Left hindlimb (tissue), 1 donor: ENCODE measurements at regions not wholly inside any gene's neighbourhood (a gene's known extent, or its start where the extent isn't known, plus 50 kb on each side); places are given as distances from the start of the nearest gene placed in this dataset.
"Not testable (repeated sequence)": the region's sequence is repeated elsewhere in the genome, so short reads cannot be mapped to it uniquely, and the experiment has no call there.

Source experiments
- DNase-seq: peaks from one replicate; pipeline ENCODE4 v3.0.0-alpha.2; 2018

DNA sequence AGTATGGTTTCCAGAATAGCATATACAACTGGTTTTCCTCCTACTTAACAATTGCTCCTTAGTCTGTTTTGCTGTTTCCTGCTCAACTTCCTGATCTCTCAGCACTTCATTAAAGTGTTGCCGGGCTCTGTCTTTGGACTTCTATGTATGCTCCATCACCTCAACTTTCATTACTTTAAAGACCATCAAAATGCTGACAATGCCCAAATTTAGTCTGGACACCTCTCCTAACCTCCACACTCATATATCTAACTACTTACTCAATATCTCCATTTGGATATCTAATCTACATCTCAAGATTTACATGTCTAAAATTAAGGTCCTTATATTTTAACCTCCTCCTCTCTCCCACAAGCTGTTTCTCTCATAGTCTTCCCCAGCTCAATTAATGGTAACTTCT is 54.4 kb upstream of the LGR5 start:
- no peak for DNase-seq

DNA sequence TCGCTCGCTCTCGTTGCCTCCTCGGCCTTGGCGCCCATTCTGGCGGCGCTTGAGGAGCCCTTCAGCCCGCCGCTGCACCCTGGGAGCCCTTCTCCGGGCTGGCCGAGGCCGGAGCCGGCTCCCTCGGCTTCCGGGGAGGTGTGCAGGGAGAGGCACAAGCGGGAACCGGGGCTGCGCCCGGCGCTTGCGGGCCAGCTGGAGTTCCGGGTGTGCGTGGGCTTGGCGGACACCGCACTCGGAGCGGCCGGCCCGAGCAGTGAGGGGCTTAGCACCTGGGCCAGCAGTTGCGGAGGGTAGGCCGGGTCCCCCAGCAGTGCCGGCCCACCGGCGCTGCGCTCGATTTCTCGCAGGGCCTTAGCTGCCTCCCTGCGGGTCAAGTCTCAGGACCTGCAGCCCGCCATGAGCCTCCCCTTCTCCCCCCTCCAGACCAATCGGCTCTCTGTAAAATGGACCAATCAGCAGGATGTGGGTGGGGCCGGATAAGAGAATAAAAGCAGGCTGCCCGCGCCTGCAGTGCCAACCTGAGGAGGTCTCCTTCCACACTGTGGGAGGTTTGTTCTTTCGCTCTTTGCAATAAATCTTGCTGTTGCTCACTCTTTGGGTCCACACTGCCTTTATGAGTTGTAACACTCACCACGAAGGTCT is 62.8 kb upstream of the LGR5 start:
- not testable (repeated sequence) for DNase-seq

DNA sequence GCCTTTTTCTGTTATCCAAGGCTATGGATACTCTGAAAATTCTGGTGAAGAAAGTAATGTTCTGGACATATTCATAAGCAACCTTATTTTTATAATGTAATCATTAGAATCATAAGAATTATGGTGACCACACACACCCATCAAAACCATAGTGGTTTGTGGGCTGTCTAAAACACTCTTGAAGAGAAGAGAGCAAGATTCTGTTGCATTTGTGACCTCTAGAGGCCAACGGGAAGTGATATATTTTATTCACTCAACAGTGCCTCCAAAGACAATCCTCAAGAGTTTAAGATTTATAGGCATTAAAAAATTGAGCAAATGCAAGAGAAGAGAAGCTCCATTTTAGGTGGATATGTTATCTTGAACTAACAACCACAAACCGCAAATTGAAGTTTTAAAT is 68.5 kb upstream of the LGR5 start:
- DNase-seq = no peak

DNA sequence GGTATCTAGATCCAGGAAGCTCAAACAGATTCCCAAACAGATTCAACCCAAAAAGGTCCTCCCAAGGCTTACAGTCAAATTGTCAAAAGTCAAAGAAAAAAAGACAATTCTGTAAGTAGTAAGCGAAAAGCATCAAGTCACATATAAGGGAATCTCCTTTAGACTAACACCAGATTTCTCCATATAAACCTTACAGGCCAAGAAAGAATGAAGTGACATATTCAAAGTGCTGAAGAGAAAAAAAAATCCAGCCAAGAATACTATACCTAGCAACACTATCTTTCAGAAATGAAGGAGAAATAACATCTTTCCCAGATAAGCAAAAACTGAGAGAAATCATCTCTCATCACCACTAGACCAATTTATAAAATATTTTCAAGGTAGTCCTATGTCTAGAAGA is 79.6 kb upstream of the LGR5 start:
- no peak for DNase-seq

DNA sequence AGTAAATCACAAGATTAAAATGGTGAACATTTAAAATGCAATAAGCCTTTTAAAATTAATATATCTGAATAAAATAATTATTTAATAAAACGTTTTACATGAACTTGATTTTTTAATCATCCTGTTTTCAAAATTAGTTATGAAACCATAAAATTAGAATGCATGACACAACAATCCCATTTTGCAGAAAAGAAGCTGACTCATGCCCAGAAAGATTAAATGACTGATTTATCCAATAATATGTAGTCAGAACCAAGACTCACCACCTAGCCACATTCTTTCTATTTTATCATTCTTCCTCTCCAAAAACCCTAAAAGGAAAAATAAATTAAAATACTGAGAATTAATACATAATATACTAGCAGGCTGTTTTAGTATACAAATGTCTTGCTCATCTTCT is 83.0 kb upstream of the LGR5 start:
- DNase-seq = no peak

DNA sequence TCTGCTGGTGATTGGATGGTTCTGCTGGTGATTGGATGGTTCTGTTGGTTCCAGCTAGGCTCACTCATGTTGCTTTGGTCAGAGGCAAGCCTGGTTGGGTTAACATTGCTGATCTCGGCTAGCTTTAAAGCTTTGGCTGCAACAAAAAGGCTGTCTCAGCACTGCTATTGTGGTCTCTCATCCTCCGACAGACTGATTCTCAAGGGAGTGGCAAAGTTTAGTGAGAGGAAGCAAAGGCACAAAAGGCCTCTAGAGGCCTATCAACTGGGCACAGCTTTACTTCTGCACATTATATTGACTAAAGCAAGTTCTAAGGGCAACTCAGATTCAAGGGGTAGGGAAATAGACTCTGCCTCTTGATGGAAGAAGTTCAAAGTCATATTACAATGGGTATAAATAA is 84.7 kb upstream of the LGR5 start:
- DNase-seq = no peak

DNA sequence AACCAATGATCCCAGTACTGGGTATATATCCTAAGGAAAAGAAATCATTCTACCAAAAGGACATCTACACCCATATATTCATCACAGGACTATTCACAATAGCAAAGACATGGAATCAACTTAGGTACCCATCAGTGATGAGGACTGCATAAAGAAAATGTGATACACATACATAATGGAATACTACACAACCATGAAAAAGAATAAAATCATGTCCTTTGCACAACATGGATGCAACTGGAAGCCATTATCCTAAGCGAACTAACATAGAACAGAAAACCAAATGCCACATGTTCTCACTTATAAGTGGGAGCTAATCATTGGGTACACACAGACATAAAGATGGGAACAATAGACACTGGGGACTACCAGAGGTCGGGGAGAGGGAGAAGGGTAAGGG is 86.0 kb upstream of the LGR5 start:
- DNase-seq = no peak

DNA sequence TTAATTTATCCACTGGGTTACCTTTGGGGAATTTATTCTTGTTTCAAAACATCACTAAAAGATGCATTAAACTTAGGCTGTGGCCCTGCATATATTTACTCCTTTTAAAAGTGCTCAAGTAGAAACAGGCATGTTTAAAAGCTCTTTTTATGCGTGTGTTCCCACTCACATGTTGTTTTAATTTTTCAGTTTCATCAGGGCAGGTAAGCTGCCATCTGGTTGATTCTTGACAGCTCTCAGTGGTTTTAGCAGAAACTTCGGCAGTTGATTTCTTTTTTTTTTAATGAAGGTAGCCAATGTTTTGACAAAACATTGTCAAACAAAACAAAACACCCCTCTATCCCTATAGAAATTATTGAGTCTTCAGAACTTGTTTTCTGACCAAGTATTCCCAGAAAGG is 89.6 kb upstream of the LGR5 start:
- DNase-seq = no peak

DNA sequence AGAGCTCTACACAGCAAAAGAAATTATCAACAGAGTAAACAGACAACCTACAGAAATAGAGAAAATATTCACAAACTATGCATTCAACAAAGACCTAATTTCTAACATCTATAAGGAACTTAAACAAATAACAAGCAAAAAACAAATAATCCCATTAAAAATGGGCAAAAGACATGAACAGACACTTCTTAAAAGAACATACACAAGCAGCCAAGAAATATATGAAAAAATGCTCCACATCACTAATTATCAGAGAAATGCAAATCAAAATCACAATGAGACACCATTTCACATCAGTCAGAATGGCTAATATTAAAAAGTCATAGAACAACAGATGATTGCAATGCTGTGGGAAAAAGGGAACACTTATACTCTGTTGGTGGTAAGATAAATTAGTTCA is 100.7 kb upstream of the LGR5 start:
- DNase-seq = no peak

DNA sequence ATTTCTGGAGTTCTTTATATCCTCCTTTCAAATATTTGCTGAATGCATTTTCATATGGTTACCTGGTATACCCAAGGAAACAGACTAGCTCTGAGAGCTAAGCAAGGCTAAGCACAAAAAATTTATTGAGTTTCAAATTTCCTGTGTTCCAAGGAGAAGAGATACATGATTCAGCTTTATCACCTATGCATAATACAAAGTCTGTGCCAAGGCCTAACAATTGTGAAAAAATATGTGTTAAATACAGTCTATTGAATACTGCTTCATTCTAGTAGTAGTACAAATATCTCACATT is 103.7 kb upstream of the LGR5 start:
- no peak for DNase-seq

DNA sequence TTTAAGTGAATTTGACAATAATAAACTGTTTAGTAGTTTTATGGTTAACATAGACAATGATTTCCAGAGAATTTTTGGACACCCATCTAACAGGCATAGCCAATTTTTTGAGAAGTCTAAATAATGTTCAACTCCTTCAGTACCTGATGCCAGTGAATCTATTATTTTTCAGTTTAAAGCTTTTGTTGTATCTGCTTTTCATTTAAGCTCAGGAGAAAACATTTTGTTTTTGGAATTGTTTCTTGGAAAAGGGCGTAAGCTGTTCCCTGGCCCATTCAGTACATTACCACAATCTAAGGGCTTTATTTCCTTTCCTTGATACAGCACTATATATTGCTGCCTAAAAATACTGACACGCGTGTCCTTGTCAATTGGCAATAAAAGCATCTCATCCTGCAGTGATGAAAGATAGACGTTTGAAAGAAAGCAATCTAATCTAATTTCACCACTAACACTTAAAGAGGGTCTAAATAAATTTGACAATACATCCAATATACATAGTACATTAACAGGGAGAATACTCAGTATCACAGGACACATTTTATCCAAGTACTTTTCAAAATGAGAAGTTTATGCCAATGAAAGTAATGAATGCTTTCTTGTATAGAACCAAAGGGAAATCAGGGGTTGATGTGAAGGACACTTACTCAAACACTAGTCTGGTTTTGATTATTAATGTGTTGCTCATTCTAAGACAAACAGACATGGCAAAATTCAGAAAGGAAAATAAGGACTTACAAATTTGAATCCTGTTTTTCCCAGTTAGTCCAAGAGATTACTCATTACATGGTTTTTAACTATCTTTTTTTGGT is 104.2 kb upstream of the LGR5 start:
- no peak for DNase-seq

DNA sequence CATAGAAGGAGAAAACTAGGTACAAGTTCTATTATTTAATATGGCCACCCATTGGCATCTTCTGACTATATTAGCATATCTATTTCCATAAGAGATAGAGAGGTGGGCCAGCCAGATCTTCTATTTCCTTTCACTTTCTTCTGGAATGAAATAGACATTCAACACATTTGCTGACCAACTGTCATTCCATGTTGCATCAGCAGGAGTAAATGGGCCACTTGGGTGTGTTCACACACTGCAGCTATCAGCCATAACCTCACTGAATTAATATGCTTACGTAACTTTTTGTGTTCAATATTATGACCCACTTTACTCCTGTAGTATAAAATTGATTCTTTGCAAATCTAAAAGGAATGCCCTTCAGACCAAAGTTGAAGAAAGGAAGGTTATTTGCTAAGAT is 106.2 kb upstream of the LGR5 start:
- DNase-seq = no peak

DNA sequence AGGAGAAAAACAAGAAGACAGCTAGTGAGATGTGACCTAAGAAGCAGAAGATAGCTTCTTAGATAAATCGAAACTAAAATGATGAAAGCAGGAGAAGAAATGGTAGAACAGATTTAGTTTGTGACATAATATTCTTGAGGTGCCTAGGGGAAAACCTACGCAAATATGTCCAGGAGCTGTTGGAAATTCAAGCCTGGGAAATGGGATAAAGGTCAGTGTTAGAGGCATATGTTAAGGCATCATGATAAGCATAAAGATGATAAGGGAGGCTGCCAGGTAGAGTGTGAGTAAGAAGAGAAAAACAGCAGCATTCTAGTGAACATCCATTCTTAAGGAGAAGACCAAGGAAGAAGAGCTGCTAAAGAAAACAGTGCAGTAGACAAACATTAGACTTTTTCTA is 109.6 kb upstream of the LGR5 start:
- no peak for DNase-seq

DNA sequence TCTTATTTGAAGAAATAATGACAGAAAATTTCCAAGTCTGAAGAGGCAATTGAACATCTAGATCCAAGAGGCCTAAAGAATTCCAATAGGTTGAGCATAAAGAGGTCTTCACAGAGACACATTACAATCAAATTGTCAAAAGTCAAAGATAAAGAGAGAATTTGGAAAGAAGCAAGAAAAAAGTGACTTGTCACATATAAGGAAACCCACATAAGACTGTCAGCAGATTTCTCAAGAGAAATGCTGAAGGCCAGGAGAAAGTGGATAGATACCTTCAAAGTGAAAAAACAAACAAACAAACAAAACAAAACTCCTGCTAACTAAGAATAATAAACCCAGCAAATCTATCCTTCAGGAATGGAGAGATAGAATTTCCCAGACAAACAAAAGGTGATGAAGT is 118.1 kb upstream of the LGR5 start:
- no peak for DNase-seq

DNA sequence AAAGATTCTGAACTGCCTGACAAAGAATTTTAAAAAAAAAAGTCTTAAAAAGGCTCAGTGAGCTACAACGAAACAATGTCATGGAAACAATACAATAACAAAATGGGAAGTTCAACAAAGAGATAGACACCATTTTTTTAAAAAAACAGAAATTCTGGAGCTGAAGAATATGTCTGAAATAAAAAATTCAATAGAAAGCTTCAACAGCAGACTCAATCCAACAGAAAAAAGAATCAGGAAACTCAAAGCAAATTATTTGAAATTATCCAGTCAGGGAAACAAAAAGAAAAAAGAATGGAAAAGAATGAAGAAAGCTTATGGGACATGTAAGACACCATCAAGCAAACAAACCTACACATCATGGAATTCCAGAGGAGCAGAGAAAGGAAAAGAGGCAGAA is 118.5 kb upstream of the LGR5 start:
- no peak for DNase-seq

DNA sequence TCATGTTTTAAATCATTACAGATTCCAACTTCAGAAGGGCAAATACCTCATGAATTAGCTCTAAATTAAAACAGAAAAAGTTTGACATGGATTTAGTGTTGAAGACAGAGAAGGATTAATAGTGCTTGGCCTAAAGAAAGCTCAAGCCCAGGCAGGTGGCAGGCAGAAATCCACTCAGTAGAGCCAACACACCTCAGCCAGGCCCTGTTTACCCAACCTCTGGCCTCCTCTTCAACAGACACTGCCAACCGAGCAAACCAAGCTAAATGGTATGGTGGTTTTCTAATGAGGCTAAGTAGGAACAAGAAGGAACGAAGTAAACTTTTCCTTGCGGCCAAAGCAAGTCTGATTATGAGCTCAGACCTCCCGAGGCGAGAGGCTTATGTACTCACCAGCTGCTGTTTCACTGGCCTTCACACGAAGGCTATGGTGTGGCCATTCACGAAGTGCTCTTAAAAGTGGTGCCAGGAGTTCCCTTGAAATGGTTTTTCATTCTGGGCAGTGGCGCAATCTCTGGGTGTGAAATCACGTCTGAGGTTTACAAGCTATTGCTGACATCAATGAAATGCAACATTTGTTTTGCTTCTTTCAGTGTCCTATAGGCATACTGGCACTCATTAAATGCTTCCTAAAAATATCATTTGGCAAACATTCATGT is 124.1 kb upstream of the LGR5 start:
- DNase-seq = no peak

DNA sequence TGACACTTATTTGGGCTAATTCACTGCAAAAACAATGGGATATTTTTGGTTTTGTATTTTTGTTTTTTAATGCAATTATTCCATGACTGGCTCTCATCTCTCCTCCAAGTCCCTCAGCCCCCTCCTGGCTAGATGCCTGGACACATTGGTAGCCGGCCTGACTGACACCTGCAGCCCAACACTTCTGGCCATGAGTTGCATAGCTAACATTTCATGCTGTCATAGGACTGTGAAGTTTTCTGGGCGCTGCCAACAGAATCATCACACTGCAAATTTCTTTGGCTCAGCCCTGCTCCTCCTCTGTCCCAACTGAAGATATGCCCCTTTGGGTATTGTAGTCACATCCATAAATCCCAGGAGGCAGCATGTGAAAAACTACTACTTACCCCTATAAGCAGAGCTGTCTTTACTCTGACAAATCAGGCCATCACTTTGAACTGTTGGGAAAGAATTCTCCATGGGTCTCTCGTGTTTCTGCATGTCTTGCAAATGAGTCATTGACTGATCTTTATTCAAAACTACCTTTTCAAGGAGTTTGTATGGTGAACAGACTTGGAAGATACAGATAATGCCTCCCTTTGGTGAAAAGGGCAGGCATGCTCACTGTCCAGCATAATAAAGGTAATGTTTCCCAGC is 126.7 kb upstream of the LGR5 start:
- no peak for DNase-seq

DNA sequence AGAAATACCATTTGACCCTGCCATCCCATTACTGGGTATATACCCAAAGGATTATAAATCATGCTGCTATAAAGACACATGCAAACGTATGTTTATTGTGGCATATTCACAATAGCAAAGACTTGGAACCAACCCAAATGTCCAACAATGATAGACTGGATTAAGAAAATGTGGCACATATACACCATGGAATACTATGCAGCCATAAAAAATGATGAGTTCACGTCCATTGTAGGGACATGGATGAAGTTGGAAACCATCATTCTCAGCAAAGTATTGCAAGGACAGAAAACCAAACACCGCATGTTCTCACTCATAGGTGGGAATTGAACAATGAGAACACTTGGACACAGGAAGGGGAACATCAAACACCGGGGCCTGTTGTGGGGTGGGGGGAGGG is 128.0 kb upstream of the LGR5 start:
- not testable (repeated sequence) for DNase-seq

DNA sequence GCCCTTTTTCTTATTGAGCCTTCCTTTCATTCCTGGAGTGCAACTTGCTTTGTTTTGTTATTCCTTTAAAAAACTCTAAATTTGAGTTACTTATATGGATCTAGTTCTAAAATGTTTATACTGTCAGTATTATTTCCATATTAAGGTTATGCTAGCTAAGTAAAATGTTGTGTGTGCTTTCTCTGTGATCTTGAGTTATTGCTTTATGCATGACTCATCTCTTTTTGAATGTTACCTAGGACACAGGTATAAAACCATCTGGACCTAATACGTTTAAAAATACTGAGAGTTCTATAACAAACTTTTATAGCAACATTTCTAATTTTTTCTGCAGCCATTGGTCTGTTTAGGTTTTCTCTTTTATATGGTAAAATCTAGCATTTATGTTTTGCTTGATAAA is 132.8 kb upstream of the LGR5 start:
- no peak for DNase-seq

DNA sequence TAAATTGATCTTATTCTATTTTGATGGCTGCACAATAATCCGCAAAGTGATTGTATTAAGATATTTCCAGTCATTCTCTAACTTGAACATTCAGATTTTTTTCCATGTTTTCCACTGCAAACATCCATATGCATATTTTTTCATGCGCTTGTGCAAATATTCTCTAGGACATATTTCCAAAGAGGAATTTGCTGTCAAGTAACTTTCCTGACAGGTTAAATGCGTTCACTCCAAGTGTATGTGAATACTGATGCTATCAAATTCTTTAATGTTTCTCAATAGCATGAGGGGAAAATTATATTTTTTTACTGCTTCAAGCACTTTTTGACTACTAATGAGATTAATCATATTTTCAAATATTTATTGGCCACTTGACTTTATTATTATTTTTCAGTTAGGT is 135.3 kb upstream of the LGR5 start:
- DNase-seq = no peak

DNA sequence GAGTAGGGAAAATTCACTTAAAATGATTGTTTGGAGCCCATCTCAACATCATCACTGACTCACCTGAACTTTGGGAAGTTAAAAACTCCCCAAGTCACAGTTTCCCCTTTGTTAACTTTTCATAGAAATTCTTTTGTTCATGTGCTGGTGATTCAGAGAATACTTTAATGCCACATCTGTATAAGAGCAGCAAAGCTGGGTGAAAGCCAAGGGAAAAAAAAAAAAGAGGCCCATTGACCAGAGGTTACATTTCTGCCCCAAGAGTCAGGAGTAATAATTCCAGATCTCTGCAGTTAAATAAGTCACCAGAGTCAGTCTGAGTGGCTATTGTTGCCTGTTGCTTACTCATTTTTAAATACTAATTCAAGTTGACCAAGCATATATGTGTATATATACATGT is 136.4 kb upstream of the LGR5 start:
- no peak for DNase-seq

DNA sequence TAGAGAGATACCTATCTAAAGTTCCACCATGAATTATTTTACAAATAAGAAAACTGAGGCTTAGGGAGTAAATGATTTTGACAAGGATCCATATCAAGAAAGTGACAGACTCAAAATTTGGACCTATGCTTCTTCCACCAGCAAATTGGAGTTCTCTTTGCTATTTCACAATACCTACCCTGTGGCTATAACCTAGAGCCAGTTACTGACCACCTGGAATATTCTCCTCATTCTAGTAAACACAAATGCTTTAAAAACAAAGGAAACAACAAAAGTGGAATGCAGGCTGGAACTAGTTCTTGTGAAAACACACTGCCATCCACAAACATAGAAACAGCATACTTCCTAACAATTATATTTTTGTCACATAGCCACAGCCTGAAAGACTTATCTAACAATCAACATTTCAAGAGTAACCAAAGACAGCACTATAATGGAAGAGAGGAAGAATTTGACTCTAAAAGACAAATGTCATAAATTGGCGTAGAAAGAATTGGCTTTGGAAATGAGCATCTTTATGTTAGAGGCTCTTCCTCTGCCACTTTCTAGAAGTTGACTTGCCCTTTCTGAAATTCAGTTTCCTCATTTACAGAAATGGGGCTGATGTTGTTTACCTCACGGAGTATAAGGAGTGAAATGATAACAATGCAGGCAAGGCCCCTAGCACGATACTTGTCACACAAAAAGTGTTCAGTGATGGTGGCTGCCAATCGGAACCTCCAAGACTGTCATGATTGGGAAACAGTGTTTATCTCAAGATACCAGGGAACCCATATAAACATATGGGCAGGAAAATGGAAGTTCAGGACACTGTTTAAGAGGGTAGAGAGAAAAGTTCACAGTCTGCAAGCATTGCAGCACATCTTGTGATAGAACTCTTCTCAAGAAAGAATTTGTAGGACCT is 138.6 kb upstream of the LGR5 start:
- DNase-seq = no peak
